ENCODE measurements at regions not wholly inside any gene's neighbourhood (a gene's known extent, or its start where the extent isn't known, plus 50 kb on each side); places are given as distances from the start of the nearest gene placed in this dataset.
"Not testable (repeated sequence)": the region's sequence is repeated elsewhere in the genome, so short reads cannot be mapped to it uniquely, and the experiment has no call there.

- Histone ChIP-seq H3K4me3 (ENCODE audit: low read depth, low read length) (no peak overlapping the region), H3K36me3 (ENCODE audit: control insufficient read depth in 2 of 2, insufficient read depth in 1 of 2, low read length in 2 of 2) (no peaks in the 10 kb centered on the region), H3K4me1 (ENCODE audit: control insufficient read depth, insufficient read depth, low read length) (no peaks in the 10 kb centered on the region), H3K9me3 (ENCODE audit: control insufficient read depth, insufficient read depth, low read depth, low read length) (no peaks in the 10 kb centered on the region), H3K27ac (ENCODE audit: extremely low read depth, low read depth, low read length) (no peak overlapping the region)
- POLR2A ChIA-PET: no interaction called here
- TF ChIP-seq ZNF521 (tag by site-specific recombination; IDR thresholded peaks at IDR 0.05): no peak
- no peak for TF ChIP-seq ZNF280D (tag by site-specific recombination; IDR thresholded peaks at IDR 0.05)
- no peak for TF ChIP-seq ZNF239 (tag by site-specific recombination; IDR thresholded peaks at IDR 0.05)
- no peak for TF ChIP-seq ZNF792 (tag by site-specific recombination; IDR thresholded peaks at IDR 0.05)
- TF ChIP-seq ZNF530 (tag by site-specific recombination; IDR thresholded peaks at IDR 0.05; ENCODE audit: low read depth): no peak
- no peak for TF ChIP-seq GLI4 (tag by site-specific recombination; IDR thresholded peaks at IDR 0.05)
- no peak for TF ChIP-seq ZNF394 (tag by site-specific recombination; IDR thresholded peaks at IDR 0.05; ENCODE audit: borderline replicate concordance)
- no peak for TF ChIP-seq REST (tag by site-specific recombination; IDR thresholded peaks at IDR 0.05)
- TF ChIP-seq GLI2 (tag by site-specific recombination; IDR thresholded peaks at IDR 0.05; ENCODE audit: borderline replicate concordance, low read depth): no peak
- no peak for TF ChIP-seq BCL6B (tag by site-specific recombination; IDR thresholded peaks at IDR 0.05)
- TF ChIP-seq ZNF350 (tag by site-specific recombination; IDR thresholded peaks at IDR 0.05): no peak
- TF ChIP-seq ZBTB17 (tag by site-specific recombination; IDR thresholded peaks at IDR 0.05): no peak
- no peak for TF ChIP-seq ZNF146 (tag by site-specific recombination; IDR thresholded peaks at IDR 0.05)
- TF ChIP-seq ZIC2 (tag by site-specific recombination; IDR thresholded peaks at IDR 0.05): no peak
- TF ChIP-seq ZNF791 (tag by site-specific recombination; IDR thresholded peaks at IDR 0.05): no peak
- no peak for TF ChIP-seq ZNF529 (tag by site-specific recombination; IDR thresholded peaks at IDR 0.05; ENCODE audit: insufficient replicate concordance)
- no peak for TF ChIP-seq SP3 (tag by site-specific recombination; IDR thresholded peaks at IDR 0.05)
- CTCF ChIA-PET: no interaction called here
Measured at GRCh38 chr4:129999156-129999555, 903.2 kb downstream of the C4orf33 start.

- Histone ChIP-seq H3K36me3 (ENCODE audit: control insufficient read depth in 2 of 2, insufficient read depth in 1 of 2, low read length in 2 of 2) (no peaks in the 10 kb centered on the region), H3K27ac (ENCODE audit: extremely low read depth, low read depth, low read length) (no peak overlapping the region), H3K9me3 (ENCODE audit: control insufficient read depth, insufficient read depth, low read depth, low read length) (no peaks in the 10 kb centered on the region), H3K4me1 (ENCODE audit: control insufficient read depth, insufficient read depth, low read length) (no peaks in the 10 kb centered on the region), H3K4me3 (ENCODE audit: low read depth, low read length) (no peak overlapping the region)
- POLR2A ChIA-PET: no interaction called here
- TF ChIP-seq ZSCAN18 (tag by site-specific recombination; IDR thresholded peaks at IDR 0.05) (no peak), ZBTB11 (tag by site-specific recombination; conservative IDR thresholded peaks at IDR 0.05; ENCODE audit: low read depth) (no peak)
- CTCF ChIA-PET: no interaction called here
Measured at GRCh38 chr4:130008461-130008860, 912.5 kb downstream of the C4orf33 start.

GRCh38 chr4:130012806-130013205 is 916.9 kb downstream of the C4orf33 start:
- H3K9me3 ChIP-seq (ENCODE audit: control insufficient read depth, insufficient read depth, low read depth, low read length); POLR2A ChIA-PET; H3K4me3 ChIP-seq (ENCODE audit: low read depth, low read length); H3K27ac ChIP-seq (ENCODE audit: extremely low read depth, low read depth, low read length); H3K36me3 ChIP-seq (ENCODE audit: control insufficient read depth in 2 of 2, insufficient read depth in 1 of 2, low read length in 2 of 2); H3K4me1 ChIP-seq (ENCODE audit: control insufficient read depth, insufficient read depth, low read length); CTCF ChIA-PET: not testable (repeated sequence)

Measured in HEK293 (cell line).